ENCODE measurements at regions not wholly inside any gene's neighbourhood (a gene's known extent, or its start where the extent isn't known, plus 50 kb on each side); places are given as distances from the start of the nearest gene placed in this dataset.
"Not testable (repeated sequence)": the region's sequence is repeated elsewhere in the genome, so short reads cannot be mapped to it uniquely, and the experiment has no call there.

DNA sequence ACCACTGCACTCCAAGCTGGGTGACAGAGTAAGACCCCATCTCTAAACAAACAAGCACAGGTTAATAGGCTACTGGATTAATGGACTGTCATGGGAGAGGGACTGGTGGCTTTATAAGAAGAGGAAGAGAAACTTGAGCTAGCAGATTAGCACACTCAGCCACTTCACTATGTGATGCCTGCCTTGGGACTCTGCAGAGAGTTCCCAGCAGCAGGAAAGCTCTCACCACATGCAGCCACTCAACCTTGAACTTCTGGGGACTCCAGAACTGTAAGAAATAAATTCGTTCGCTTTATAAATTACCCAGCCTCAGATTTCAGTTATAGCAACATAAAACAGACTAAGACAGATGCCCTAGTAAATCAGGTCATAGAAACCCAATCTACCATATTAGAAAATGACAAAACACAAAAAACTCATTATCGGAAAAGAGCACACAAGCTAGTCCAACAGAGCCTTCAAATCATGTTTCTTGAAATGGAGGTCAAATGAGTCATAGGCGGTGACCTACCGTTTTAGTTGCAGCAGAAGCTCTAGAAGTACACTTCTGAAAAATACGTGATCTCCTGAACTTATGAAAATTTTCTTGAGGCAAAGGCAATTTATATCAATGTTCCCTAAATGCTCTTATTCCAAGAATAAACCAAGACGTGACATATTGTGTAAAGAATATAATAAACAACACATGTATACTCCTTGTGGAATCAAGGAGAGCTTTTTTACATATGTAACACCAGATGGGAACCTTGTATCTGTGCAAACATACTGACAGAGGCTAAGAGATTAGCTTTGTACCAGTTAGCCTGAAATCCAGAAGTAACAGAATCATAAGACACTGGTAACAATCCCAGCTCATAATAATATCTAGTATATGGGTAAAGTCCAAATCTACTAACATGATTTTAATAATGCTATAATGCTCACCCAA, 340.9 kb upstream of the SGCG start:
- DNase-seq (ENCODE audit: low read depth in 4 of 4, low spot score in 3 of 4) = no peak

DNA sequence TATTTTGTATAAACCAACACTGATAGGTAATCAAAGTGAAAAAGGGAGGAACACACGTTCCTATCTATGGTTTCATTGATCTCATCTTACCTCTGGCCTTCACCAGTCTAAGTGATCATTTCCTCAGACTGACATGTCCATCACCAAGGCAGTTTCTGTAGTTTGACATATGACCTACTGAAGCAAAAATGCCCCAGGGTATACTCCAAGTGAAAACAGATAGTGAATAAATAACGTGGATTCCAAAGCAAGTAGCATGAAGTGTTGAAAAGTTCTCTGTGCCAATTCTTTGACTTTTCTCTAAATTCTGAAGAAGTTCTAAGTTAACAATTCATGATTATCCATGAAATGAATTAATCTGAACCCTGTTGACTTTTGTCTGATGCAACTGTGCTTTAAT, 334.2 kb upstream of the SGCG start:
- DNase-seq (ENCODE audit: low read depth in 4 of 4, low spot score in 3 of 4) = no peak

DNA sequence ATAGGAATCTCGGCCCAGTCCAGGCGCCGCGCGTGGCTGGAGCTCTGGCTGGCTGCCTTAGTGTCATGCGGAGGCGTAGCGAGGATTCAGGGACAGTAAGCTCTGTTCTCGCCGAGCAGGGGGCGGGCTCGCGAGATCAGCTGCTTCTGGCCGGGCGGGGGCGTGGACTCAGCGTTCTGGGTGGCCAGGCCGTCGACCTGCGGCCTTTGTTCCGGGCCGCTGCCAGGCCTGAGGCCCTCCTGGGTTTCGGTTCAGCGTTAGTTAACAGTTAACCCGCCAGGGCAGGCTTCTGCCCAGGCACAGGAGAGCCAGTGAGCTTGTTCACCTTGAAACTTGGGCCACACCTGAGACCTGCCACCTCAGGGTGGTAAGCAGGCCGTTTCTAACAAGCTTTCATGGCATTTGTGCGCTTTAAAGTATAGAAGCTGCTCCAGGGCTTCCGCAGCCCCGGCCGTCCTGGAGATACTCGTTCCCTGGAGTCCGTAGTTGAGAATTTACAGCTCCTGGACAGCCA, 332.2 kb upstream of the SGCG start:
- peak in 1 of 4 donors; percentile 57 for DNase-seq (ENCODE audit: low read depth in 4 of 4, low spot score in 3 of 4)

DNA sequence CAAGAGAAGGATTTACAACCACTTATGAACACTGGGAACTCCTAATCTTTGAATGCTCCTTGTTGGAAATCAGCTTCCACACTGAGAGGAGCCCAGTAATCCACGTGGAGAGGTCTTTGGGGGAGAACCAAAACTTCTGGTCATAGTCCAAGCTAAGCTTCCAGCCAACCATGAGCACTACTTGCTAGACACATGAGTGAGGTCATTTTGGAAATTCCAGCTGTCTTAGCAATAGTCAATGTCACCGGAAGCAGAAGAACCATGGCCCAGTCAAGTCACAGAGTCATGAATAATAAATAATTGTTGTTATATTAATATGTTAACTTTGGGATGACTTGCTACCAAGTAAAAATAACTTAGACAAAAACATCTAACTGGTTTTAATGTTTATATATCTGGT, 324.9 kb upstream of the SGCG start:
- DNase-seq (ENCODE audit: low read depth in 4 of 4, low spot score in 3 of 4) = no peak

DNA sequence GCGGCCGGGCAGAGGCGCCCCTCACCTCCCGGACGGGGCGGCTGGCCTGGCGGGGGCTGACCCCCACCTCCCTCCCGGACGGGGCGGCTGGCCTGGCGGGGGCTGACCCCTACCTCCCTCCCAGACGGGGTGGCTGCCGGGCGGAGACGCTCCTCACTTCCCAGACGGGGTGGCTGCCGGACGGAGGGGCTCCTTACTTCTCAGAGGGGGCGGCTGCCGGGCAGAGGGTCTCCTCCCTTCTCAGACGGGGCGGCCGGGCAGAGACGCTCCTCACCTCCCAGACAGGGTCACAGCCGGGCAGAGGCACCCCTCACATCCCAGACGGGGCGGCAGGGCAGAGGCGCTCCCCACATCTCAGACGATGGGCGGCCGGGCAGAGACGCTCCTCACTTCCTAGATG, 321.8 kb upstream of the SGCG start:
- not testable (repeated sequence) for DNase-seq (ENCODE audit: low read depth in 4 of 4, low spot score in 3 of 4)

DNA sequence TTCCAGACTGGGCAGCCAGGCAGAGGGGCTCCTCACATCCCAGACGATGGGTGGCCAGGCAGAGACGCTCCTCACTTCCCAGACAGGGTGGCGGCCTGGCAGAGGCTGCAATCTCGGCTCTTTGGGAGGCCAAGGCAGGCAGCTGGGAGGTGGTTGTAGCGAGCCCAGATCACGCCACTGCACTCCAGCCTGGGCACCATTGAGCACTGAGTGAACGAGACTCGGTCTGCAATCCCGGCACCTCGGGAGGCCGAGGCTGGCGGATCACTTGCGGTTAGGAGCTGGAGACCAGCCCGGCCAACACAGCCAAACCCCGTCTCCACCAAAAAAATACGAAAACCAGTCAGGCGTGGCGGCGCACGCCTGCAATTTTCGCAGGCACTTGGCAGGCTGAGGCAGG, 321.4 kb upstream of the SGCG start:
- DNase-seq (ENCODE audit: low read depth in 4 of 4, low spot score in 3 of 4) = not testable (repeated sequence)

DNA sequence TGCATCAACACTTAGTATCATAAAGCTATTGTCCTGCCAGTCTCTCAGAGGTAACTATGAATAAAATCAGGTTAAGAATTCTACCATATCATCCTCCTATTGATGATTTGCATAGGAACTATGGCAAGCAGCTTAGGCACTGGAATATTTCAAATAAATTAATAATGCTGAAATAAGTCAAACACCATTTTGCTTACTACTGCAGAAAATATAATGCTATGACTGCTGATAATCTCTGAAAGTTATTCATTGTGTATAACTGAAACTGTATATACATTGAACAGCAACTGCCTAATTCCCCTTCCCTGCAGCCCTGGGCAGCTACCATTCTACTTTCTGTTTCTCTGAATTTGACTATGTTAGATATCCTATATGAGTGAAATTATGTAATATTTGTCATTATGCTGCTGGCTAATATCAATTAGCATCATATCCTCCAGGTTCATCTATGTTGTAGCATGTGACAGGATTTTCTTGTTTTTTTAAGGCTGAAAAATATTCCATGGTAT, 318.8 kb upstream of the SGCG start:
- DNase-seq (ENCODE audit: low read depth in 4 of 4, low spot score in 3 of 4) = no peak

DNA sequence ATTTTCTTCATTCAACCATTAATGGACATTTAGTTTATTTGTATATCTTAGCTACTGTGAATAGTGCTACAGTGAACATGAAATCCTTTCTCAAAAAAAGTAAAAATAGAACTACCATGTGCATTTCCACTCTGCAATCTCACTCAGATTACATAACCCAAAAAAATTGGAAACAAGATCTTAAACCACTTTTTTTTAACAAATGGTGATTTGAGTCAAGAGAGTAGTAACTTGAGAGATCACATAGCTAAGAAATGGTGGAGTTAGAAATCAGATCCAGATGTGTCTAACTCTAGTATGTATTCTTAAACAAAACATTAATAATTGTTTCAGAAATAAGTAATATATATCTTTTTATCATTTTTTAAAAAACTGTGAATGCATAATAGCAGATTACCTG, 318.3 kb upstream of the SGCG start:
- DNase-seq (ENCODE audit: low read depth in 4 of 4, low spot score in 3 of 4) = no peak

DNA sequence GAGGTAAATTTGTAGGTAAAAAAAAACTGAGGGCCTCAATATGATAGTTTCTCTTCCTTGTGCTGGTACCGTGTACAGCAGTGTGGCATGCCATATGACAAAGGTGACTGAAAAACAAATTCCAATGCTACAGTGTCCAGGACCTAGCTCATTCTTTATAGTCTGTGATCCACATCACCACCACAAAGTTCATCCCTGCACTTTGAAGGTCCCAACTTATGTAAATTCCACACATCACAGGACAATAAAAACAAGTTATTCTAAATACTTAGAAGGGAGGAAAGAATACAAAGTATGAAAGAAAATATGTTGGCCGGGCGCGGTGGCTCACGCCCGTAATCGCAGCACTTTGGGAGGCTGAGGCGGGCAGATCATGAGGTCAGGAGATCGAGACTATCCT, 314.6 kb upstream of the SGCG start:
- DNase-seq (ENCODE audit: low read depth in 4 of 4, low spot score in 3 of 4) = no peak

DNA sequence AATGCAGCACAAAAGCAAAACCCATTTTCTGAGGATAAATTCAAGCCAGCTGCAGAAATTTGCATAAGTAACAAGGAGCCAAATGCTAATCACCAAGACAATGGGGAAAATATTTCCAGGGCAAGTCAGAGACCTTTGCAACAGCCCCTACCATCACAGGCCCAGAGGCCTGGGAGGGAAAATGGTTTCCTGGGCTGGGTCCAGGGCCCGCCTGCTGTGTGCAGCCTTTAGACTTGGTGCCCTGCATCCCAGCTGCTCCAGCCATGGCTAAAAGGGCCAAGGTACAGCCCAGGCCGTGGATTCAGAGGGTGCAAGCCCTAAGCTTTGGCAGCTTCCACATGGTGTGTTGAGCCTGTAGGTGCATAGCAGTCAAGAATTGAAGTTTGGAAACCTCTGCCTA, 309.5 kb upstream of the SGCG start:
- DNase-seq (ENCODE audit: low read depth in 4 of 4, low spot score in 3 of 4) = no peak

DNA sequence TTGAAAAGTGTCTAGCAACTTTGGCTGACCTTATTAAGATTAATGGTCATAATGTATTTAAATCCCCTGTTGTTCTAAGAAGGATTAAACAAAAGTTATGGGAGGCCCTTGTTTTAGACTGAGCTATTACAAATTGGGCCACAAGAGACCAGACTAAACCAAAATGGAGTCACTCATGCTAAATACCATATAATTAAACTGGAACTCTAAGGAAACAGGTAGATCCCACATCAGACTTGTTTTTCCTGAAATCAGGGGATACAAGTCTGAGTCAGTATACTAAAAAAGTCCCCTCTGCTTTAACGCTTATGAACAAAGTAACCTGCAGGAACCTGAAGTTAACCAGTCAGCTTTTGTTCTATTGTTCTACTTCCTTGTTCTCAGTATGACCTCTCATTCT, 305.9 kb upstream of the SGCG start:
- DNase-seq (ENCODE audit: low read depth in 4 of 4, low spot score in 3 of 4) = no peak

DNA sequence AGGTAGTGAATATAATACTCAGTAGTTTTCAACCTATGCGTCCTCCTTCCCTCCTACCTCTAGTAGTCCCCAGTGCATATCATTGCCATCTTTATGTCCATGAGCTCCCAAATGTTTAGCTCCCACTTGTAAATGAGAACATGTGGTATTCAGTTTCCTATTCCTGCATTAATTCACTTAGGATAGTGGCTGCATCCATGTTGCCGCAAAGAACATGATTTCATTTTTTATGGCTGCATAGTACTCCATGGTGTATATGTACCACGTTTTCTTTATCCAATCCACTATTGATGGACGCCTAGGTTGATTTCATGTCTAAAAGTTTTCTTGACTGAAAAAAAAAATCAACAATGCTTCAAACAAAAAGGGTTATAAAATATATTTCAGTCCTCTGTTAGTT, 303.4 kb upstream of the SGCG start:
- no peak for DNase-seq (ENCODE audit: low read depth in 4 of 4, low spot score in 3 of 4)

DNA sequence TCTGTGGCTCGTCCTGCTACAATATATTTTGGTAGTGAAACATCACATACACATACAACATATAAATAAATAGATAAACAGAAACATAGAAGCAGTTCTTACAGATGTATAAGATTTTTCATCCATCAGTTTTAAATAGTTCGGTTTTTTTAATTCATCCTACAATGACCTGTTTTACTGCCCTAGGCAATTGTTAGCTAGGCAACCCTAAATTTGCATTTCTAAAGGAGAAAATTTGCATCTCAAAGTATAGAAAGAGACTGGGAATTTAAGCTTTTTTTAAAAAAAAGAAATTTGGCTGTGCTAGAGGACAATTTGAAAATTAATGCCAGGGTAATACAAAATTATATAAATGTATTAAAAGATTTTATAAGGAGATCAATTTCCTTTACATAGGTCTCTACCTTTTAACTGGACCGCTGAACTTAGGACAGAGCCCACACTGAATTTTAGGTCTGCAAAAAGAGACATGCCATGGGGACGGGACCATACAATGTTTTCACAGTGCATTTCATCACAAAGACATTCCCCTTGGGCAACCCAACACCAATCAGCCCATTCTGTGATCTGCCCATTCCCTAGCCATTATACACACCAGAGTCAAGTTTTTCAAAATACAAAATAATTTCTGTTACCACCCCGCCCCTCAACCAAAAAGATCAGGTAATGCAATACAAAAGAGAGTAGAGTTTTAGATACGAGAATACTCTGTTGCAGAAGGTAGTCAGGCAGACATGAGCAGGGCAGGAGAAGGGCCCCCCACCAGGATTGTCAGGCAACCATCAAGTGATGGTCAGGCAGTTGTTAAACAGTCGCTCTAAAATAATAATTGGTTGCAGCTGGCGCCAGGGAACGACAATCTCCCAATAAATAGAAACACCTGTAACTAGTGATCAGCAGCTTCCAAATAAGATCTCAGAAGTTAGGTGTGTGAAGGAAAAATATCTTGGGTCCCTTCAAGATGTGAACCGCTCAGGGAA, 299.7 kb upstream of the SGCG start:
- DNase-seq (ENCODE audit: low read depth in 4 of 4, low spot score in 3 of 4) = no peak

DNA sequence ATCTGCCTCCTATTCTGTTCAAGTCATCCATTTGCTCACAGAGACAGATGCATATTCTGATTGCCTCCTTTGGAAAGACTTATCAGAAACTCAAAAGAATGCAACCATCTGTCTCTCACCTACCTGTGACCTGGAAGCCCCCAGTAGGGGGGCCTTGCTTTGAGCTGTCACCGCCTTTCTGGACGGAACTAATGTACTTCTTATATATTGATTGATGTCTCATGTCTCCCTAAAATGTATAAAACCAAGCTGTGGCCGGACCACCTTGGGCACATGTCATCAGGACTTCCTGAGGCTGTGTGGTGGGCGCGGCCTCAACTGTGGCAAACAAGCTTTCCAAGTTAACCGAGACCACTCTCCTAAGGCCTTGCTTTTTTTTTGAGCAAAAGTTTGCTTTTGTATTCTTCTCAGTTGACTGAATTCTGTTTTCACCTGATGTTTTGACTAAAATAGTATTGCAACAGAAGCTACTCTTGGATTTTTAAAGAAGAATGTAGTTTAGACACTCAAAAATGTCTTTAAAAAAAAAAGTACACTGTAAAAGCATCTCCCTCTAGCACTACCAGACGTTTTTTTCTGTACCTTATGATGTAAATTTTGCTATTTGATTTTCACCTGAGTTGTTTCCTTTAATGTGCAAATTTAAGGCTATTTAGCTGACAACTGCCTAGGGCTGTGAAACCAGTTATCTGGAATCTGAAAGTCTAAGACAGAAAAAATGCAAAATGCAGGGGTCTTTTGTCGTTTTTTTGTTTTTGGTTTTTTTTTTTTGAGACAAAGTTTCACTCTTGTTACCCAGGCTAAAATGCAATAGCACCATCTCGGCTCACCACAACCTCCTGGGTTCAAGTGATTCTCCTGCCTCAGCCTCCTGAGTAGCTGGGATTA, 298.8 kb upstream of the SGCG start:
- not testable (repeated sequence) for DNase-seq (ENCODE audit: low read depth in 4 of 4, low spot score in 3 of 4)

DNA sequence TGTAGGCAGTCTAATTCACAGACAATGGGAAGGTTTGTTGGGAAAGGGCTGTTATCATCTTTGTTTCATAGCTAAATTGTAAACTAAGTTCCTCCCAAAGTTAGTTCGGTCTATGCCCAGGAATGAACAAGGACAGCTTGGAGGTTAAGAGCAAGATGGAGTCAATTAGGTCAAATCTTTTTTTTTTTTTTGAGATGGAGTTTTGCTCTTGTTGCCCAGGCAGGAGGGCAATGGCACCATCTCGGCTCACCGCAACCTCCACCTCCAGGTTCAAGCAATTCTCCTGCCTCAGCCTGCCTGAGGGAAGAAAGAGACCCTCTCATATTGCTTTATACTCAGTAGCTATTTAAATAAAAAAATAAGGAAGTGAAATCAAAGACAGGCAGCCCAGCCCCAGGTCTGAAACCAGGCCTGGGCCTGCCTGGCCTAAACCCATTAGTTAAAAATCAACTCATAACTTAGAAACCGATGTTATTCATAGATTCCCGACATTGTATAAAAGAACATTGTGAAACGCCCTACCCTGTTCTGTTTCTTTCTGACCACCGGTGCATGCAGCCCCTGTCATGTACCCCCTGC, 297.4 kb upstream of the SGCG start:
- DNase-seq (ENCODE audit: low read depth in 4 of 4, low spot score in 3 of 4) = no peak

DNA sequence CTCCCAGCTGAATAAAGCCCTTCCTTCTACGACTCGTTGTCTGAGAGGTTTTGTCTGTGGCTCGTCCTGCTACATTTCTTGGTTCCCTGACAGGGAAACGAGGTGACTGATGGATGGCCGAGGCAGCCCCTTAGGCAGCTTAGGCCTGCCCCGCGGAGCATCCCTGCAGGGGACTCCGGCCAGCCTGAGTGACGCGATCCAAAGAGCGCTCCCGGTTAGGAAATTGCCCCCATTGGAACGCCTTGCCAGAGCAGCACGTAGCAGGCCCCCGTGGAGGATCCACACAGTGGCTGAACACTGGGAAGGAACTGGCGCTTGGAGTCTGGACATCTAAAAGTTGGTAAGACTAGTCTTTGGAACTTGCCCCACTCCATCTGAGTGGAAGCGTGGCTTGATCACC, 296.8 kb upstream of the SGCG start:
- no peak for DNase-seq (ENCODE audit: low read depth in 4 of 4, low spot score in 3 of 4)

DNA sequence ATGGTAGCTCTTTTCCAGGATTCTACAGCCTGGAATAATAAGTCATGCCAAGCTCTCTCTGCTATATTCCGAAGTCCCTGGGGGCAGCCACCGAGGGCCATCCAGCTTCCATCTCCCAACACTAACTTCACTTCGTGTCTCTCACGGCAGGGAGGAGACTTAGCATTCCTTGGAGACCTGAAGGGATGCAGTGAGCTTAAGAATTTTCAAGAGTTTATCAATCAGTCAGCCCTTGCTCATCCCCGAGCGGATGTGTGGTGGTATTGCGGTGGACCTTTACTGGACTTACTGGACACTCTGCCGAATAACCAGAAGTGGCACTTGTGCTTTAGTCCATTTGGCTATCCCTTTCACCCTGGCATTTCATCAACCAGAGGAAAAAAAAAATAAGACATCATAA, 294.7 kb upstream of the SGCG start:
- not testable (repeated sequence) for DNase-seq (ENCODE audit: low read depth in 4 of 4, low spot score in 3 of 4)

DNA sequence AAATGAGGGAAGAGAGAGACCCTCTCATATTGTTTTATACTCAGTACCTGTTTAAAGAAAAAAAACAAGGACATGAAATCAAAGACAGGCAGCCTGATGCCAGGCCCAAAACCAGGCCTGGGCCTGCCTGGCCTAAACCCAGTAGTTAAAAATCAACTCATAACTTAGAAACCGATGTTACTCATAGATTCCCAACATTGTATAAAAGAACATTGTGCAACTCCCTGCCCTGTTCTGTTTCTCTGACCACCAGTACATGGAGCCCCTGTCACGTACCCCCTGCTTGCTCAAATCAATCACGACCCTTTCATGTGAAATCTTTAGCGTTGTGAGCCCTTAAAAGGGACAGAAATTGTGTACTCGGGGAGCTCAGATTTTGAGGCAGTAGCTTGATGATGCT, 291.4 kb upstream of the SGCG start:
- not testable (repeated sequence) for DNase-seq (ENCODE audit: low read depth in 4 of 4, low spot score in 3 of 4)

DNA sequence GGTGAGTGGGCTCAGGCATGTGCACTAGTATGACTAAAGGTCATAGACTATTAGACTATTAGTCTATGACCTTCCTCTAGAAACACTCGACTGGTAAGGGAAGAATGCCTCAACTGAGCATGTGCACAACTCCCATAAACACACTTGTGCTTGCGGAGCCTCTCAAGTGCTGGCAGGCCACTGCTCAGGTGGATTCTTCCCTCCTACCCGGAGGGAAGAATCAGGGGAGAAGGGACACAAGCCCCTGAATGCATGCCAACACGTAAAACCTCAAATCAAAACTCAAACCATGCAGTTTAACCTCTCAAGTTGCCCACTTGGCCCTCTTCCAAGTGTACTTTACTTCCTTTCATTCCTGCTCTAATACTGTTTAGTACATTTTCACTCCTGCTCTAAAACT, 287.6 kb upstream of the SGCG start:
- no peak for DNase-seq (ENCODE audit: low read depth in 4 of 4, low spot score in 3 of 4)

DNA sequence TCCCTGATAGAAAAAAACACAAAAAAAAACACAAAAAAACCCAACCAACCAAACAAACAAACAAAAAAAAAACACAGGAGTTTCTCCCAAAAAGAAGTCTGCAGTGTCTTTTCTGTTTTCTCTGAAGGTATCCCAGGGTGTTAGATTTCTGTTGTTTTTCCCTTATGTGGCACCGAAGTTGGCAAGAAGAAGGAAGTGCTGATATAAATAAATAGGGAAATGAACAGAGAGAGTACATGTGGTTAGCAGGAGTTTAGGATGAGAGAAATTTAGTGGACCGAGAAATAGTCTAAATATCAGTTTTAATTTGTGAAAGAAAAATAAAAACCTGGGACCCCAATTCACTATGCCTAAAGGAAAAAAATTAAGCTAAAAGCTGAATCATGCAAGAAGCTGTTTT, 287.0 kb upstream of the SGCG start:
- no peak for DNase-seq (ENCODE audit: low read depth in 4 of 4, low spot score in 3 of 4)

Measured in left renal pelvis (tissue), 4 donors.